ENCODE measurements at regions not wholly inside any gene's neighbourhood (a gene's known extent, or its start where the extent isn't known, plus 50 kb on each side); places are given as distances from the start of the nearest gene placed in this dataset.
"Not testable (repeated sequence)": the region's sequence is repeated elsewhere in the genome, so short reads cannot be mapped to it uniquely, and the experiment has no call there.

DNA sequence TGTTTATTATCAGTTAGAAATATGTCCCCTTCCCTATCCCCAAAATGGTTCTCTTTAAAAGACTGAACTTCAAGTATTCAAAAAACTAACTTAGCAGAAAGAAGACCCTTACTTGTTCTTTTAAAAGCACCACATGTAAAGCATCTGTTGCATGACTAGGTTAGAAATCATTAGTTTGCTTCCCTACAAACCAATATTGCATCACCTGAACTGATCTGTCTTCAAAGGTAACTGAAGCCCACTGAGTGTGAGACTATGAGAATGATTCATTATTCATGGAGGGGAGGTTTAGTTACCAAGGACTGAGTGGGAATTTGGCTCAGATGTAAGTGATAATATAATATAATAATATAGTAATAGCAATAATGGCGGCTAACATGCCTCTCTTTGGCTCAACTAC, 231.7 kb downstream of the SPRY1 start:
- peaks cover 3% of the 10 kb centered on the region for H3K27me3 Mint-ChIP-seq
- peaks cover 0 to 4% (median 2%) of the 10 kb centered on the region in 3 donors for H3K4me1 Mint-ChIP-seq
- no peak overlapping the region for H3K27ac Mint-ChIP-seq
- H3K4me3 Mint-ChIP-seq, result no peak overlapping the region
- no peaks in the 10 kb centered on the region for H3K9me3 Mint-ChIP-seq
- no peaks in the 10 kb centered on the region for H3K36me3 Mint-ChIP-seq

DNA sequence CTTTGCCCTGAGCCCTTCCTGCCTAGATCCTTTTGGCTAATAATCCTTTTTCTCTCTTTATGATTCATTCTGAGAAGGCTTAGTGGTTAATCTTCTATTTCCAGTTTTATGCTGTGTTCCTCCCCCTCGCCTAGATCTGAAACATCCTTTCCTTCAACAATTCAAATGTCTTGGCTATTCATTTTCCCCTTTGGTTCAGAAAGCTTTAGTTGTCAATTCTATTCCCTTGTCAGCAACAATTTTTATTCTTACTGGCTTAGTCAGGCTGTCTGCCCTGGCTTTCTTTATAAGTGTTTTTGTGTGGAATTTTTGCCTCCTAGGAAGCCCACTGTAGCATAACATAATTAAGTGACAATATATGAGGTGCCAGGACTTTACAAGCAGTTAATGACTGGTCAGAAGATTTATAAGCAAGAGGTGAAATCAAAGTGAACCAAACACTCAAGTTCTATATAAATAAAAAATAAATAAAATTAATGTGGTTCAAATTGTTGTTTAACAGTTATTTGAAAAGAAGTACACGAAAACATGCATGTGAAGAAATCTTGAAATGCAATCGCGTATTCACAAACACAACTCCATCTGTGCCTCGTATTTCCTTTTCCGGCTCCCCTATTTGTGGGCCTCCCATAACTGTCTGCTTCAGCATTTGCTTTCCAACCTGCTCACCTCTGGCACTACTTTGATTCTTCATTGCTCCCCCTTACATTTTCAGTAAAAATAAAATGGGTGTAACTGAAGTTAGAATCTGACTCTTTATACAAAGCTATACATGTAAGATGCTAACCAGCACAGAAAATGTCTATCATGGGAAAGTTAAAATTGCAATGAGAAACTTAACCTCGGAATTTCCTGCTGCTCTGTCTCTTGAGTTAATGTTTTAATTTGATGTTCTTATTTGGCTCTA, 235.4 kb downstream of the SPRY1 start:
- H3K4me1 Mint-ChIP-seq, result no peaks in the 10 kb centered on the region
- no peak overlapping the region for H3K4me3 Mint-ChIP-seq
- H3K9me3 Mint-ChIP-seq, result peaks cover 2 to 12% (median 5%) of the 10 kb centered on the region in 3 donors
- peaks cover 2% of the 10 kb centered on the region for H3K36me3 Mint-ChIP-seq
- H3K27me3 Mint-ChIP-seq, result no peaks in the 10 kb centered on the region
- no peak overlapping the region for H3K27ac Mint-ChIP-seq

DNA sequence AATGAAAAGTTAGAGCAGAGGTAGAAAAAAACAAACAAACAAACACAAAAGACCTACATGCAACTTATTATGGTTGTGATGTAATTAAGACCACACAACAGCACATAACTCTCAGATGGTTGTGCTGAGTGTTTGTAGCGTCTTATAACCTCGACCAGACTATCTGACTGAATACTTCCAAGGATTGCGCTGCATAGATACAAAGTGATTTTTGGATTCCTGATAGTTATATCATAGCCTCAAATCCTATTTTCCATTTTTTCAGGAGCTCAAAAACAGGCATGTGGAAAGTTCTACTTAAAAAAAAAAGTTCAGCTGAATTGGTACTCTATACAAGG, 236.1 kb downstream of the SPRY1 start:
- no peaks in the 10 kb centered on the region for H3K4me1 Mint-ChIP-seq
- H3K27me3 Mint-ChIP-seq, result peaks cover 2% of the 10 kb centered on the region
- H3K9me3 Mint-ChIP-seq, result peaks cover 4 to 12% (median 6%) of the 10 kb centered on the region in 3 donors
- no peak overlapping the region for H3K4me3 Mint-ChIP-seq
- H3K36me3 Mint-ChIP-seq, result peaks cover 2% of the 10 kb centered on the region
- H3K27ac Mint-ChIP-seq, result no peak overlapping the region

DNA sequence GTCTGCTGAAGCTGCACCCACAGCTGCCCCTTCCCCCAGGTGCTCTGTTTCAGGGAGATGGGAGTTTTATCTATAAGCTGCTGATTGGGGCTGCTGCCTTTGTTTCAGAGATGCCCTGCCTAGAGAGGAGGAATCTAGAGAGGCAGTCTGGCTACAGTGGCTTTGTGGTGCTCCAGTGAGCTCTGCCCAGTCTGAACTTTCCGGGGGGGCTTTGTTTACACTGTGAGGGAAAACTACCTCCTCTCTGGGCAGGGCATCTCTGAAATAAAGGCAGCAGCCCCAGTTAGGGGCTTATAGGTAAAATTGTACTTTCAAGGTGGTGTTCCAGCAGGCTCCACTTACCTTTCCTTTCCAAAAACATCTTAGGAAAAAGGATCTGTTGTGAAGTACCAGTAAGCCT, 242.2 kb downstream of the SPRY1 start:
- no peaks in the 10 kb centered on the region for H3K4me1 Mint-ChIP-seq
- H3K4me3 Mint-ChIP-seq, result no peak overlapping the region
- H3K36me3 Mint-ChIP-seq, result peaks cover 2% of the 10 kb centered on the region
- H3K27me3 Mint-ChIP-seq, result peaks cover 2% of the 10 kb centered on the region
- no peak overlapping the region for H3K27ac Mint-ChIP-seq
- peaks cover 4 to 12% (median 10%) of the 10 kb centered on the region in 3 donors for H3K9me3 Mint-ChIP-seq

DNA sequence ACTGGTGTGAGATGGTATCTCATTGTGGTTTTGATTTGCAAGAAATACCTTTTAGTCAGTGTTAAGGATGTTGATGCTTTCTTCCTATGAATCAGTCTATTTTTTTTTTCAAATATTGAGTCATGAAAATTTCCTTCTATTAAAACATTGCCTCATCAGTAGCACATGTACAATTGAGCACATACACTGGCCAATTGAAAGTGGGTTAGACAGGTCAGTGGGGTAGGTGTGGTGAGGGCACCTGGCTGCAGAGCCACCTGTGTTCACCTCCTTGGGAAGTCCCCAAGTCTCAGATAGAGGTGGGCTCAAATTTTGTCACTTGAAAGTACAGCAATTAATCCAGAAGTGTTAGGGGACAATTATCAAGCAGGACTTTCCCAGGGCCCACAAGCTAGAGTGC, 243.7 kb downstream of the SPRY1 start:
- H3K27me3 Mint-ChIP-seq, result peaks cover 2% of the 10 kb centered on the region
- H3K27ac Mint-ChIP-seq, result no peak overlapping the region
- no peaks in the 10 kb centered on the region for H3K36me3 Mint-ChIP-seq
- no peaks in the 10 kb centered on the region for H3K4me1 Mint-ChIP-seq
- H3K9me3 Mint-ChIP-seq, result peaks cover 4 to 10% (median 7%) of the 10 kb centered on the region in 3 donors
- H3K4me3 Mint-ChIP-seq, result no peak overlapping the region

DNA sequence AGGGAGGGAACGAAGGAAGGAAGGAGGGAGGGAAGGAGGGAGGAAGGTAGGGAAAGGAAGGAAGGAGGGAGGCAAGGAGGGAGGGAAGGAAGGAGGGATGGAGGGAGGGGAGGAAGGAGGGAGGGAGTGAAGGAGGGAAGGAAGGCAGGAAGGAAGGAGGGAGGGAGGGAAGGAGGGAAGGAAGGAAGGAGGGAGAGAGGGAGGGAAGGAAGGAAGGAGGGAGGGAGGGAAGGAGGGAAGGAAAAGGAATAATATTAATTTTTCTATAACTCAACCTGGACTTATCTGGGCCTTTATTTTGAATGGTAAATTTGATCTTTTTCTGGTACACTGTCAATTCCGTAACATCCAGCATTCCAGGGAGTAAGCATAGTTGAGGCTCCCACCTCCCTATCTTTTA, 244.2 kb downstream of the SPRY1 start:
- Mint-ChIP-seq H3K4me1 (no peaks in the 10 kb centered on the region), H3K36me3 (no peaks in the 10 kb centered on the region), H3K9me3 (peaks cover 4 to 10% (median 7%) of the 10 kb centered on the region in 3 donors), H3K4me3 (peak overlapping the region in 1 of 4 donors; percentile 28), H3K27ac (no peak overlapping the region), H3K27me3 (peaks cover 2% of the 10 kb centered on the region)

DNA sequence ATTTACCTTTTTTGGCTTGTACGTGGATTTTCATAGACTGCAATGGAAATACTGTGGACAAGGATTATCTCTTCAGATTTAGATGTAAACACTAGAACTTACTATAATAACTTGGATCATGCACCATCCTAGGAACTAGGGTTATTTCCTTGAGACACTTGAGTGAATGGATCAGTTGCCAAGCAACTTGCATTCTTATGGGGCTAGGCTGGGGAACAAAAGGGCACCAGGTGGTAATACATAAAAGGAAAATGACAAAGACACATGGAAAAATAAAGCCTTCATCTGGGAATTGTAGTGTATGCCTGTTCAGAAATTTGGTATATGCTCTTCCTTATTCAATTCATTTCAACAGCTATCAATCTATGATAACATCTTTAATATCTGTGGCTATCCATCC, 247.1 kb downstream of the SPRY1 start:
- no peaks in the 10 kb centered on the region for H3K36me3 Mint-ChIP-seq
- peaks cover 0 to 2% (median 0%) of the 10 kb centered on the region in 3 donors for H3K9me3 Mint-ChIP-seq
- H3K27ac Mint-ChIP-seq, result no peak overlapping the region
- H3K27me3 Mint-ChIP-seq, result no peaks in the 10 kb centered on the region
- H3K4me3 Mint-ChIP-seq, result no peak overlapping the region
- H3K4me1 Mint-ChIP-seq, result peaks cover 0 to 5% (median 0%) of the 10 kb centered on the region in 3 donors

DNA sequence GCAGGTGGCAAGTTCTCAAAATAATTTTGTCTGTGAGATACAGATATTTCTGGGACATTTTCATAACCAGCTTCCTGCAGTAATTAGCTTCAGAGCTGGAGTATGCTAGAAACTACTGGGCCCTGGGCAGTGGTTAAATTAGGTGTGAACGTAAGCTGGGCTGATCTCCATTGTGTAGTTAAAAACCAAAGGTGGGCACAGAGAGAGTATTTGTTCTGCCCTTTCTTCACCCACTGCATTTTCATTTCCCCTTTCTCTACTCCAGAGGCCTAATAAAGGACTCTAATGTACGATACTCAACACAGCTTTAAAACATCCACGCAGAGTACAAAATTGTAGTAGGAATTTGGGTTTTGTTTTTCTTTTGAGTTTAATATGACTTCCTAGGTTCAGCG, 252.7 kb downstream of the SPRY1 start:
- Mint-ChIP-seq H3K27me3 (peaks cover 2% of the 10 kb centered on the region), H3K4me3 (no peak overlapping the region), H3K9me3 (peaks cover 0 to 2% (median 0%) of the 10 kb centered on the region in 3 donors), H3K36me3 (no peaks in the 10 kb centered on the region), H3K4me1 (peaks cover 6 to 14% (median 9%) of the 10 kb centered on the region in 3 donors), H3K27ac (no peak overlapping the region)

DNA sequence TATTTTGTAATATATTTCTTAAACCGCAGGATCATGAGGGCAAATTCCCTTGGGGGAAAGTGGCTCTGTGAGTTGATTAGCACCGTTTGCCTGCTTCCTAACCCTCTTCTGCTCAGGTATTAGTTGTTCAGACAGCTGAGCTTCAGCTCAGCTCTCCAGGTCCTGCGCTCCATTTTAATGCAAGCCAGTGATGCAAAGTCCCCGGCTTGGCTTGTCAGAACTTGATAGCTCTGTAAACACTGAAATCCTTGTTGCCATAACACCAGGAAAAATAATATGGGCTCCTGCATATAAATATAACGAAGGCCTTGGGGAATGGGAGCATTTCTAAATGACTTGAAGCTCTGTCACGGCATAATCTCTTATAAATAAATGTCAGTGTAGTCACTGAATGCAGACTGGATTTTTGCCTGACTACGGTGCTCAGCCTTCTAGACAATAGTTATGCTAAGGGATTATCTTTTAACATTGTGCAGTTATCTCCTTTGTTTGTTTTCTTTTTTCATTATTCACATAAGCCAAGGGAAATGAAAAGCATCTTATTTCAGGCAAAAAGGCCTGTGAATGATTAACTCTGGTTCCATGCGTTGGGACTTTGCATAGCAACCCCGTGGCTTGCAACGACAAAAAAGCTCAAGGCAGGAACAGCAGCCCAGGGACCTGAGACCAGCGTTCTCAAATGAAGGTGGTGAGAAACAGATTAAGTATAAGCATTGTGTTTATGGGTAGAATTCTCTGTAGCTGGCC, 253.2 kb downstream of the SPRY1 start:
- H3K27me3 Mint-ChIP-seq, result peaks cover 2% of the 10 kb centered on the region
- no peak overlapping the region for H3K27ac Mint-ChIP-seq
- peaks cover 6 to 14% (median 9%) of the 10 kb centered on the region in 3 donors for H3K4me1 Mint-ChIP-seq
- H3K9me3 Mint-ChIP-seq, result peaks cover 0 to 2% (median 0%) of the 10 kb centered on the region in 3 donors
- no peak overlapping the region for H3K4me3 Mint-ChIP-seq
- no peaks in the 10 kb centered on the region for H3K36me3 Mint-ChIP-seq

DNA sequence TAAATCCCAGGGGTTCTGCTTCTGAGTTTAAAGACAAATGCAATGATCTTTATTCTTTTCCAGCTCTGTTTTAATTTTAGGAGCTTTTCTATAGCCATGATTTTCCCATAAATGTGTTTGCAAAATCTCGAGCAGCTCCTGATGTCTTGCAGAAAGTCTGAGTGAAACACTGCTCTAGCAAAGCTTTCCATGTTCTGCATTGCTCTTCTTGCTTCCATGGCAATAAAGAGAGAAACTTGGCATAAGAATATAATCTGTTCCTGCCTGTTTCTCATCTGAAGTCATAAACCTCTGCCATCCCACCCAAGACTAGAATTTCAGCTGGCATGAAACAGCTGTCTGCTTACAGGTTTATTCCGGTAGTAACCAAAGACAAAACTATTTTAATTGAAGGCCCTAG, 254.5 kb downstream of the SPRY1 start:
- Mint-ChIP-seq H3K9me3 (peaks cover 0 to 5% (median 2%) of the 10 kb centered on the region in 3 donors), H3K4me1 (peaks cover 6 to 14% (median 9%) of the 10 kb centered on the region in 3 donors), H3K27ac (no peak overlapping the region), H3K4me3 (no peak overlapping the region), H3K36me3 (no peaks in the 10 kb centered on the region), H3K27me3 (peaks cover 2% of the 10 kb centered on the region)

DNA sequence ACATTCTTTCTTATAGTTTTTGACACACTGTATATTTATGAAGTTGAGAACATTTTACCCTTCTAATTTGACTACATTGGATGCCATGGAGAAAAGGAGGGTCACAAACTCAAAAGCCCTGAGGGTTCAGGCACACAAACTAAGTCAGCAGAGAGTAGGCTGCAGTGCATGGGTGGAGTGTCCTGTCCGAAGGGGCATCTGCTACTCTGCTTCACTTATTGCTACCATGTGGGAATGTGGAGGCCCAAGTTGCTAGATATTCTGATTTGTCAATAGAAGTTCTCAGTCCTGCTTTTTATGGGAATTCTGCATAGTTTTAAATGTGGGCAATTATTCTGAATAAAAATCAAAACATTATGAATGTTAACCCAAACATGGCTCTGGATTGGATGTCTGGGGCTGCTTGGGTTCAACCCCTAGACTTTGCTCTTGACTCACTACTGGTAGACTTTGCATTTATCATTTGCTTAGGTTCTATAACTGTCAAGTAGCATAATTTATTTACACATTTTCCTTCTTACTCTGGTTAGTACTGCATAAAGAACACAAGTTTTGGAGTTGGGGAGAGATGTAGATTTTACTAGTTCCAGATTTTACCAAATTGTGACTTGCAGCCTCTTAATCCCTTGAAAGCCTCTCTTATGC, 255.1 kb downstream of the SPRY1 start:
- H3K4me3 Mint-ChIP-seq, result no peak overlapping the region
- H3K36me3 Mint-ChIP-seq, result no peaks in the 10 kb centered on the region
- H3K4me1 Mint-ChIP-seq, result peaks cover 6 to 14% (median 9%) of the 10 kb centered on the region in 3 donors
- H3K9me3 Mint-ChIP-seq, result peaks cover 0 to 10% (median 2%) of the 10 kb centered on the region in 3 donors
- H3K27ac Mint-ChIP-seq, result no peak overlapping the region
- peaks cover 2% of the 10 kb centered on the region for H3K27me3 Mint-ChIP-seq

DNA sequence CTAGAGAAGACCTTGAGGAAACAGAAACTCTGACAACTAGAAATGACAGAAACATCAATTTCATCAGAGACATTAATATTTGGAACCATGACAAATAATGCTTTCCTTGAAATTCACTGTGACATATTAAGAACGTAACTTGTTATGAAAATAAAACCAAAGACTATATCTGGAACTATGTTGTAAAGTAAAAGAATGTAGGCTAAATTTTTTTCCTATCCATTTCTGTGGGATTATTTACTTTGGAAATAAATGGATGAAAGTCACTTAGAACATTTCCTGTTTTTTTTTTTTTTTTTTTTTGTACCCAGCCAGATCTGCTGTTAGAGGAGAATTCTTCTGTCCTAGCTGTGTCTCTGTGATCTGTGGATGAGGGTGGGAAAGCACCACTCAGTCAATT, 255.9 kb downstream of the SPRY1 start:
- peaks cover 6 to 17% (median 6%) of the 10 kb centered on the region in 3 donors for H3K9me3 Mint-ChIP-seq
- H3K4me1 Mint-ChIP-seq, result peaks cover 6 to 14% (median 9%) of the 10 kb centered on the region in 3 donors
- peaks cover 2% of the 10 kb centered on the region for H3K36me3 Mint-ChIP-seq
- H3K27ac Mint-ChIP-seq, result no peak overlapping the region
- peaks cover 2% of the 10 kb centered on the region for H3K27me3 Mint-ChIP-seq
- no peak overlapping the region for H3K4me3 Mint-ChIP-seq

DNA sequence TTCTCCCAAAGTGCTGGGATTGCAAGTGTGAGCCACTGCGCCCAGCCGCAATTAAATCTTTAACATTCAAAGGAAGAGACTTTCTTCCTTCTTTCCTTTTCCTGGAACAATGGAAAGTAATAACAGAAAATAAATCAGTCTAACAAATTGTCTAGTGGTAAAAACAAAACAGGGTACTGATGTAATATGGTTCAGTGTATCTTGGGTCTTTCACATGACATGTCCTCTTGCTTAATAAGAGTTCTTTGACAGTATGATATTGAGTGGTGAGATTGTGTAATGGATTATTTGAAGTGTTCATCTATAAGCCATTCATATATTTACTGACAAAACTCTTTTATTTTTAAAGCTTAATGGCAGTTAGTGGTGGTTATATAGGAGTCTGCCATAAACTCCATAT, 256.6 kb downstream of the SPRY1 start:
- Mint-ChIP-seq H3K4me1 (peaks cover 6 to 12% (median 9%) of the 10 kb centered on the region in 3 donors), H3K27ac (no peak overlapping the region), H3K9me3 (peaks cover 6 to 17% (median 6%) of the 10 kb centered on the region in 3 donors), H3K27me3 (peaks cover 2% of the 10 kb centered on the region), H3K36me3 (peaks cover 2% of the 10 kb centered on the region), H3K4me3 (no peak overlapping the region)

DNA sequence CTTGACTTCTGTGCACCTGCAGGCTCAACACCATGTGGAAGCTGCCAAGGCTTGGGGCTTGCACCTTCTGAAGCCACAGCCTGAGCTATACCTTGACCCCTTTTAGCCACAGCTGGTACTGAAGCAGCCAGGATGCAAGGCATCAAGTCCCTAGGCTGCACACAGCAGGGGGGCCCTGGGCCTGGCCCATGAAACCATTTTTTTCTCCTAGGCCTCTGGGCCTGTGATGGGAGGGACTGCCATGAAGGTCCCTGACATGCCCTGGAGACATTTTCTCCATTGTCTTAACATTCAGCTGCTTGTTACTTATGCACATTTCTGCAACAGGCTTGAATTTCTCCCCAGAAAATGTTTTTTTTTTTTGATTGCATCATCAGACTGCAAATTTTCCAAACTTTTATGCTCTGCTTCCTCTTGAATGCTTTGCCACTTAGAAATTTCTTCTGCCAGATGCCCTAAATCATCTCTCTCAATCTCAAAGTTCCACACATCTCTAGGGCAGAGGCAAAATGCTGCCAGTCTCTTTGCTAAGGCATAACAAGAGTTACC, 260.2 kb downstream of the SPRY1 start:
- H3K4me3 Mint-ChIP-seq, H3K27me3 Mint-ChIP-seq, H3K4me1 Mint-ChIP-seq, H3K36me3 Mint-ChIP-seq: not testable (repeated sequence)
- Mint-ChIP-seq H3K9me3 (peaks cover 6 to 17% (median 6%) of the 10 kb centered on the region in 3 donors), H3K27ac (peak overlapping the region in 1 of 3 donors; percentile 17)

DNA sequence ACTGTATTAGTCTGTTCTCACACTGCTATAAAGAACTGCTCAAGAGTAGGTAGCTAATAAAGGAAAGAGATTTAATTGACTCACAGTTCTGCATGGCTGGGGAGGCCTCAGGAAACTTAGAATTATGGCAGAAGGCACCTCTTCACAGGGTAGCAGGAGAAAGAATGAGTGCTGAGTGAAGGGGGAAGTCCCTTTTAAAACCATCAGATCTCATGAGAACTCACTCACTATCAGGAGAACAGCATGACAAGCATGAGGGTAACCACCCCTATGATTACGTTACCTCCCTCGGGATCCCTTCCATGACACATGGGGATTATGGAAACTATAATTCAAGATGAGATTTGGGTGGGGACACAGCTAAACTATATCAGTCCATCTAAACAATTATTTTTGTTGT, 261.0 kb downstream of the SPRY1 start:
- H3K27me3 Mint-ChIP-seq, H3K27ac Mint-ChIP-seq, H3K4me3 Mint-ChIP-seq, H3K4me1 Mint-ChIP-seq, H3K36me3 Mint-ChIP-seq: not testable (repeated sequence)
- peaks cover 6 to 17% (median 6%) of the 10 kb centered on the region in 3 donors for H3K9me3 Mint-ChIP-seq

Measured in IgD-negative memory B cell (primary cell).